ENCODE measurements at regions not wholly inside any gene's neighbourhood (a gene's known extent, or its start where the extent isn't known, plus 50 kb on each side); places are given as distances from the start of the nearest gene placed in this dataset.
A peak's percentile ranks its signal among the peaks of the same experiment; 100 is the strongest.

DNA sequence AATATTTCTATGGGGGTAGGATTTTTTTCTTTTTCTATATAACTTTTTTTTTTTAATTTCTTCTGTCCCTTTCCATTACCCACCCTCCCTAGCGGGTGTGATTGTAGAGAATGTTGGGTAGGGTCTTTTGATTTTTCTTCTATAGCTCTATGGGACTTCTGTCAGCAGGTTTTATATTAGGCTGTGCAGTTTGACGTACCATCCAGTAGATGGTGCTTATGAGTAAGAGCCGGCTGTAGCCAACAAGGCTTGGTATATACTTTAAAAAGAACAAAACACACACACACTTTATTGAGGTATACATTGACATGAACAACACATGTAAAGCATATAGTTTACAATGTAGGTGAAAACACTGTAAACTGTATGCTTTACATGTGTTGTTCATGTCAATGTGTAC lies 247.9 kb upstream of the POF1B start:
- TF ChIP-seq, protein P1, sequence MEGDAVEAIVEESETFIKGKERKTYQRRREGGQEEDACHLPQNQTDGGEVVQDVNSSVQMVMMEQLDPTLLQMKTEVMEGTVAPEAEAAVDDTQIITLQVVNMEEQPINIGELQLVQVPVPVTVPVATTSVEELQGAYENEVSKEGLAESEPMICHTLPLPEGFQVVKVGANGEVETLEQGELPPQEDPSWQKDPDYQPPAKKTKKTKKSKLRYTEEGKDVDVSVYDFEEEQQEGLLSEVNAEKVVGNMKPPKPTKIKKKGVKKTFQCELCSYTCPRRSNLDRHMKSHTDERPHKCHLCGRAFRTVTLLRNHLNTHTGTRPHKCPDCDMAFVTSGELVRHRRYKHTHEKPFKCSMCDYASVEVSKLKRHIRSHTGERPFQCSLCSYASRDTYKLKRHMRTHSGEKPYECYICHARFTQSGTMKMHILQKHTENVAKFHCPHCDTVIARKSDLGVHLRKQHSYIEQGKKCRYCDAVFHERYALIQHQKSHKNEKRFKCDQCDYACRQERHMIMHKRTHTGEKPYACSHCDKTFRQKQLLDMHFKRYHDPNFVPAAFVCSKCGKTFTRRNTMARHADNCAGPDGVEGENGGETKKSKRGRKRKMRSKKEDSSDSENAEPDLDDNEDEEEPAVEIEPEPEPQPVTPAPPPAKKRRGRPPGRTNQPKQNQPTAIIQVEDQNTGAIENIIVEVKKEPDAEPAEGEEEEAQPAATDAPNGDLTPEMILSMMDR (conservative IDR thresholded peaks at IDR 0.05): peak; percentile 77
- no peak for TF ChIP-seq ZFX (IDR thresholded peaks at IDR 0.05)
- H3K27ac ChIP-seq: no peak overlapping the region

DNA sequence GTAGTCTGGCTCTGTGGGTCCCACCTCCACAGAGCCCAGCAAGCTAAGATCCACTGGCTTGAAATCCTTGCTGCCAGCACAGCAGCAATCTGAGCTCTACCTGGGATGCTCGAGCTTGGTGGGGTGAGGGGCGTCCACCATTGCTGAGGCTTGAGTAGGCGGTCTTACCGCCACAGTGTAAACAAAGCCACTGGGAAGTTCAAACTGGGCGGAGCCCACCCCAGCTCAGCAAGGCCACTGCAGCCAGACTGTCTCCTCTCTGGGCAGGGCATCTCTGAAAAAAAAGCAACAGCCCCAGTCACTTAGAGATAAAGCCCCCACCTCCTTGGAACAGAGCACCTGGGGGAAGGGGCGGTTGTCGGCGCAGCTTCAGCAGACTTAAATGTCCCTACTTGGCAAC lies 243.2 kb upstream of the POF1B start:
- TF ChIP-seq, protein P1 (conservative IDR thresholded peaks at IDR 0.05): no peak
- no peak for TF ChIP-seq ZFX (IDR thresholded peaks at IDR 0.05)
- H3K27ac ChIP-seq: no peak overlapping the region

DNA sequence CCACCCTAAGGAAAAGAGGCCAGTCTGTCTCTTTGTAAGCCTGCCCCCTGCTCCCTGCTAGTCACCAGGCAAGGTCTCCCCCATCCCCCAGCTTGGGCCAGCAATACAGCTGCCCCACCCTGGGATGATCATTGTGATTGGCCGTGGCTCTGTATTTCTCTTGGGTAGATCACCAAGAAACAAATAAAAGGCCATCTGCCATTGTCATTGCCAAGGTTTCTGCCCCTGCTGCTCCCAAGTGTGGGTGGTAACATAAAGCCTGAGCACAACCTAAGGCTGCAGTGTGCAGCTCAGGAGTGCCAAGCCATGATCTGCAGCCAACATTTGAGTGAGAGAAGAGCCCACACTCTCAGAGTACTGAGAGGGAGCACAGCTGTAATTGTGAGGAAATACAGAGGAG lies 241.0 kb upstream of the POF1B start:
- no peak for TF ChIP-seq ZFX (IDR thresholded peaks at IDR 0.05)
- TF ChIP-seq, protein P1 (conservative IDR thresholded peaks at IDR 0.05): no peak
- no peak overlapping the region for H3K27ac ChIP-seq

DNA sequence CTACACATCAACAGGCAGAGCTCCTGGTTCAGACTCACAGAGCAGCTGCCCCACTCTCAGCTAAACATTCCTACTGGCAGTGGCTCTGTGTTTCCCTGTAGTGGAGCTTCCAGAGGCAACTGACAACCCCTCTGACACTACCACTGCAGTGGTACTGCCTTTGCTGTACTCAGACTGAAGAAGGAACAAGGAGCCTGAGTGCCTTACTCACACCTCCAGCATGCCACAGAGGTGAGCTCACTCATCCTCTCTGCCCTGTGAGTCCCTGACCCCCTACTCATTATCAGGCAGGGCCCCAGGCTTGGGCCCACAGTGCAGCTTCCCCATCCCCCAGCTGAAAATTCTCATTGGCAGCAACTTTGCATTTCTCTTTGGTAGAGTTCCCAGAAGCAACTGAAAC lies 240.5 kb upstream of the POF1B start:
- H3K27ac ChIP-seq: no peak overlapping the region
- TF ChIP-seq ZFX (IDR thresholded peaks at IDR 0.05): no peak

DNA sequence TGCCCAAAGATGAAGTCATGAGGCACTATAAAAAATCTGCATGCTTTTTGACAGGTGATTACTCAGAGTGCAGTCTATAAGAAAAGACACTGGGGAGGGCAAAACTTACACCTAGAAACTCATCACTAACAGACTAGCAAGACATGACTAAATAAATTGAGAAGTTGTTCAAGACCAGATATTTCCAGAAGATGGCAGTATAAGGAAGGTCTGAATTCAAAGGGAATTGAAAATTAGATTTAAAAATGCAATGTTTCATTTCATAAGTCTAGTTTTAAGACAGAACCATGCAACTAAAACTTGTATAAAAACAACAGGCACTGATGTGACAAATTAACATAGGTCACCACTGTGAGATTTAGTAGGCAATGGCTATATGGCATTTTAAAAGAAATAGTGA lies 232.5 kb upstream of the POF1B start:
- no peak overlapping the region for H3K27ac ChIP-seq
- no peak for TF ChIP-seq ZFX (IDR thresholded peaks at IDR 0.05)
- TF ChIP-seq, protein P1 (conservative IDR thresholded peaks at IDR 0.05): peak; percentile 53

DNA sequence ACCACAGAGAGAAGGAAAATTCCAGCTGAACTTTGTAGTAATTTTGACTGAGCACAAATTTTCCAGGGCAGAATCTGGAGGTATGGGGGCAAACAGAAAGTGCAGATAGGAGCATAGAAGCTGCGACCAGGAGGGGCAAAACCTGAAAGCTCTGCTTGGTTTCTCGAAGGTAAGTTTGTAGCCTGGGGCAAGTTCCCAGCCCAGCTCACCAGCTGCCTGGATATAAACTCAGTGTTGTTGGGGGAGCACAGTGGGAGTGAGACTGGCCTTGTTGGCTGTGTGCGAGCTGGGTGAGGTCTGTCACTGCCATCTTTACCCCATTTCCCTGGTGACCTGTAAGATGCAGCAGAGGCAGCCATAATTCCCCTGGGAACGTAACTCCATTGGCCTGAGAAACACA lies 213.5 kb upstream of the POF1B start:
- TF ChIP-seq, protein P1 (conservative IDR thresholded peaks at IDR 0.05): no peak
- no peak for TF ChIP-seq ZFX (IDR thresholded peaks at IDR 0.05)
- H3K27ac ChIP-seq: no peak overlapping the region

DNA sequence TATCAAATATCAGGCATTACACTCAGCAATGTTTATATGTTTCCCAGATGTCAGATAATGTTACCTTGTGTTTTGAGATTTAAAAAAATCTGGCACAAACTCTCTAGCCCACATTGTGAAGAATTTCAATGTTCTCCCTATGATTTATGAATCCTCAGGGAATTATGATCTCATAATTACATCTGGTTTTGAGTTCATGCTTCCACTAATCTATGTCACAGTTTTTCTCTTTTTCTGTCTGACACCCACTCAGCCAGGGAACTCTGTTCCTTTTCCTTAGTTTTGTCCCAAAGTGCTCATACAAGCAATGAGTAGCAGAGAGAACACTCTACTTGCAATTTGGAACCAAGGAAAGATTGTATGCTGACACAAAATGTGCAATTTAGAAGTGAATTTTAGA lies 212.1 kb upstream of the POF1B start:
- TF ChIP-seq, protein P1 (conservative IDR thresholded peaks at IDR 0.05): no peak
- no peak for TF ChIP-seq ZFX (IDR thresholded peaks at IDR 0.05)

DNA sequence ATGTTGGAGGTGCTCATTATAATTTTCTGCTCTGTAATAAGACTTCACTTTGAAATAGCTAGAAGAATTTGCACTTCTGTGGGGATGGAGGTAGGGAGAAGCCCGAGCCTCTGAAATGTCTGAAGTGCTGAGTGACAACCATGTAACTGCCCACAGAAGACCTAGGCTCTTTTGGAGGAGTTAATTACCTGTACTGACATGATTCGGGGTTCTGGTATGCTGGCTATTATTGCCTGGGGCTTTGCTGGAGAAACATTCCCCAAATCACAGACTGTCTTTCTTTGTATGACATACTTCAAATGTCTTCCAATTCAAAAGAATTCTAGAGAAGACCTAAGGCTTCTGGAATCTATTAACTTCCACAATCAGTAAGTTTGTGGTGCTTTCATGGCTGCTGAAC lies 211.2 kb upstream of the POF1B start:
- H3K27ac ChIP-seq: no peak overlapping the region
- TF ChIP-seq, protein P1 (conservative IDR thresholded peaks at IDR 0.05): no peak
- TF ChIP-seq ZFX (IDR thresholded peaks at IDR 0.05): no peak

More for the DNA sequence above, 212.1 kb upstream of the POF1B start:
- no peak overlapping the region for H3K27ac ChIP-seq

Data from C4-2B (cell line).